WERI-Rb-1 (cell line): ENCODE measurements at regions not wholly inside any gene's neighbourhood (a gene's known extent, or its start where the extent isn't known, plus 50 kb on each side); places are given as distances from the start of the nearest gene placed in this dataset.
"Not testable (repeated sequence)": the region's sequence is repeated elsewhere in the genome, so short reads cannot be mapped to it uniquely, and the experiment has no call there.

Experiments
- DNase-seq: peaks from one replicate; pipeline ENCODE4 v3.0.0-alpha.2; 2020
- H3K27ac ChIP-seq: fragments of 250-450 bp; sonication (Bioruptor Pico); 2 replicates; pipeline ENCODE4 v1.5.1; 2020; ENCODE audit warnings: mild to moderate bottlenecking, moderate library complexity
- H3K27me3 ChIP-seq: fragments of 250-450 bp; sonication (Bioruptor Pico); 2 replicates; pipeline ENCODE4 v1.5.1; 2021; ENCODE audit warnings: mild to moderate bottlenecking, low read depth, moderate library complexity; ENCODE audit not compliant: insufficient read depth, severe bottlenecking
- H3K36me3 ChIP-seq: fragments of 250-450 bp; sonication (Bioruptor Pico); 2 replicates; pipeline ENCODE4 v1.5.1; 2020; ENCODE audit warnings: mild to moderate bottlenecking, moderate library complexity
- H3K4me3 ChIP-seq: 2 replicates; pipeline ENCODE4 v1.5.1; 2011; ENCODE audit warnings: low read depth, mild to moderate bottlenecking, control low read depth, low read length
- H3K9me3 ChIP-seq: fragments of 250-450 bp; sonication (Bioruptor Pico); 2 replicates; pipeline ENCODE4 v1.5.1; 2021; ENCODE audit warnings: mild to moderate bottlenecking, moderate library complexity; ENCODE audit not compliant: severe bottlenecking
- CTCF ChIP-seq: IDR thresholded peaks from 2 replicates; pipeline ENCODE4 v1.5.1; 2011; ENCODE audit warnings: low read depth, mild to moderate bottlenecking, control low read depth, inconsistent platforms, low read length

GRCh38 chrX:1140236-1140681, 72.2 kb downstream of the CRLF2 start:
- DNase-seq, result no peak
- Histone ChIP-seq H3K36me3 (no peaks in the 10 kb centered on the region), H3K9me3 (peaks cover 6% of the 10 kb centered on the region), H3K4me3 (no peak overlapping the region), H3K27ac (no peak overlapping the region), H3K27me3 (peaks cover 69% of the 10 kb centered on the region)
- no peak for TF ChIP-seq CTCF

- Histone ChIP-seq H3K9me3 (peaks cover 7% of the 10 kb centered on the region), H3K27ac (no peak overlapping the region), H3K36me3 (no peaks in the 10 kb centered on the region), H3K27me3 (peaks cover 66% of the 10 kb centered on the region), H3K4me3 (no peak overlapping the region)
- no peak for TF ChIP-seq CTCF
- no peak for DNase-seq
These were observed 73.3 kb downstream of the CRLF2 start for GRCh38 chrX:1139185-1139500.

GRCh38 chrX:1138476-1139184, 73.8 kb downstream of the CRLF2 start:
- TF ChIP-seq CTCF, result no peak
- H3K4me3 ChIP-seq, result no peak overlapping the region
- H3K27ac ChIP-seq, result no peak overlapping the region
- no peaks in the 10 kb centered on the region for H3K36me3 ChIP-seq
- H3K9me3 ChIP-seq, result peaks cover 9% of the 10 kb centered on the region
- peaks cover 71% of the 10 kb centered on the region for H3K27me3 ChIP-seq
- no peak for DNase-seq

GRCh38 chrX:1137531-1137930, 74.9 kb downstream of the CRLF2 start:
- H3K27me3 ChIP-seq, result peaks cover 82% of the 10 kb centered on the region
- H3K27ac ChIP-seq, result no peak overlapping the region
- no peaks in the 10 kb centered on the region for H3K36me3 ChIP-seq
- TF ChIP-seq CTCF, result no peak
- peaks cover 9% of the 10 kb centered on the region for H3K9me3 ChIP-seq
- DNase-seq, result no peak
- H3K4me3 ChIP-seq, result no peak overlapping the region

GRCh38 chrX:1136582-1136981, 75.9 kb downstream of the CRLF2 start:
- peaks cover 90% of the 10 kb centered on the region for H3K27me3 ChIP-seq
- H3K27ac ChIP-seq, result not testable (repeated sequence)

GRCh38 chrX:1134976-1135375, 77.5 kb downstream of the CRLF2 start:
- no peak for DNase-seq
- Histone ChIP-seq H3K27ac (no peak overlapping the region), H3K36me3 (no peaks in the 10 kb centered on the region), H3K9me3 (peaks cover 9% of the 10 kb centered on the region), H3K4me3 (no peak overlapping the region), H3K27me3 (peaks cover 90% of the 10 kb centered on the region)
- no peak for TF ChIP-seq CTCF

More at GRCh38 chrX:1136582-1136981, 75.9 kb downstream of the CRLF2 start:
- H3K36me3 ChIP-seq, DNase-seq, H3K4me3 ChIP-seq, H3K9me3 ChIP-seq: not testable (repeated sequence)
